SU-DHL-6 (cell line): ENCODE measurements at regions not wholly inside any gene's neighbourhood (a gene's known extent, or its start where the extent isn't known, plus 50 kb on each side); places are given as distances from the start of the nearest gene placed in this dataset.

Source experiments
- EZH2phosphoT487 ChIP-seq: fragments of 200-600 bp; sonication (generic), shearing (Covaris generic); conservative IDR thresholded peaks from 2 replicates; pipeline ENCODE4 v1.6.1; 2018; ENCODE audit warnings: mild to moderate bottlenecking, antibody characterized with exemption, low read length, moderate library complexity, mixed read lengths
- TF ChIP-seq, protein P1 (sequence below): fragments of 200-600 bp; sonication (generic); IDR thresholded peaks from one replicate; pipeline ENCODE4 v1.5.1; 2017; ENCODE audit warnings: antibody characterized with exemption, mild to moderate bottlenecking, low read length, moderate library complexity; ENCODE audit not compliant: insufficient read depth, poor library complexity, severe bottlenecking

DNA sequence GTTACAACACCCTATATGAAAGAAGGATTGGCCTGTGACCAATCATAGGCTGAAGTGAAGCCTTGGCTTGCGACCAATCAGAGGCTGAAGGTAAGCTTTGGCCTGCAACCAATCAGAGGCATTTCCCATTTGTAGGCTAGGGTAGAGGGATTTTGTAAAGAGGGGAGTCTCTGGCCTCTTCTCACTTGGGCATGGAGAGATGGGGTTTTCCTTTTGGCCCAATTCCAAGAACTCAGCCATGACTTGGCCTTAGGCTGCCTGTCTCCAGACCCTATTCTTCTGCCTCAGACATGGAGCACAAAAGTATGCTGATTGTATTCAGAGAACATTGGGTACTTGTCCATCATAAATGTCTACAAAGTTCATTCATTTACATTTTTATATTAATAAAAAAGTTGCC lies 308.3 kb downstream of the UTRN start:
- TF ChIP-seq, protein P1, sequence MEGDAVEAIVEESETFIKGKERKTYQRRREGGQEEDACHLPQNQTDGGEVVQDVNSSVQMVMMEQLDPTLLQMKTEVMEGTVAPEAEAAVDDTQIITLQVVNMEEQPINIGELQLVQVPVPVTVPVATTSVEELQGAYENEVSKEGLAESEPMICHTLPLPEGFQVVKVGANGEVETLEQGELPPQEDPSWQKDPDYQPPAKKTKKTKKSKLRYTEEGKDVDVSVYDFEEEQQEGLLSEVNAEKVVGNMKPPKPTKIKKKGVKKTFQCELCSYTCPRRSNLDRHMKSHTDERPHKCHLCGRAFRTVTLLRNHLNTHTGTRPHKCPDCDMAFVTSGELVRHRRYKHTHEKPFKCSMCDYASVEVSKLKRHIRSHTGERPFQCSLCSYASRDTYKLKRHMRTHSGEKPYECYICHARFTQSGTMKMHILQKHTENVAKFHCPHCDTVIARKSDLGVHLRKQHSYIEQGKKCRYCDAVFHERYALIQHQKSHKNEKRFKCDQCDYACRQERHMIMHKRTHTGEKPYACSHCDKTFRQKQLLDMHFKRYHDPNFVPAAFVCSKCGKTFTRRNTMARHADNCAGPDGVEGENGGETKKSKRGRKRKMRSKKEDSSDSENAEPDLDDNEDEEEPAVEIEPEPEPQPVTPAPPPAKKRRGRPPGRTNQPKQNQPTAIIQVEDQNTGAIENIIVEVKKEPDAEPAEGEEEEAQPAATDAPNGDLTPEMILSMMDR = no peak
- no peak for TF ChIP-seq EZH2phosphoT487
